ENCODE measurements at regions not wholly inside any gene's neighbourhood (a gene's known extent, or its start where the extent isn't known, plus 50 kb on each side); places are given as distances from the start of the nearest gene placed in this dataset.

DNA sequence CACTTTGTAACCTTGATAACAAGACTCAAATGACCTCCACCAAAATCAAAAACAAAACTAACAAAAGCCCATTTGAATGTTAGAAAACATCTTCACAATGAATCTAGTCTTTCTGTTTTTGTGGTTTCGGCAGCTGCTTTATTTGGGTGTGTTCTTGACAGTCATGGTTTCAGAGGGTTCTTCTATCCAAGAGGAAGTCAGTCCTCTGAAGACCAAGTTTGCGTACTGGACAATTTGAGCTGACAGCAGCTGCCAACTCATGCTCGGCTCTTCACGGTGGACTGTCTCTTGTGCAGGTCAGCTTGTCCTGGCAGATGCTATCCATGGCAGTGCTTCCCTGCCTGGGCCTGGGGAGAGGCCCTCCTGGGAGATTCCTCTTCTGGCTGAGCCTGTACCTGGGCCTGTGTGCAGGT is 91.0 kb downstream of the TMEM17 start:
- ChIA-PET CTCF (interaction anchor here (1.6 kb wide), 1 partner anchor 421 kb away, joined by 5 read pairs; no protein-coding TSS in a partner anchor), POLR2A (no interaction called here)
- peaks cover 3% of the 10 kb centered on the region for H3K27me3 ChIP-seq (ENCODE audit: control insufficient read depth, insufficient read depth, low read length)
- no peaks in the 10 kb centered on the region for H3K9me3 ChIP-seq (ENCODE audit: control insufficient read depth, insufficient read depth, low read length)
- TF ChIP-seq CTCF (IDR thresholded peaks at IDR 0.05; ENCODE audit: low read depth, low read length) = no peak
- no peak for DNase-seq (ENCODE audit: low read depth, low spot score)
- H3K27ac ChIP-seq (ENCODE audit: low read depth, low read length) = no peak overlapping the region
- H3K4me3 ChIP-seq (ENCODE audit: low read depth, low read length) = no peak overlapping the region

DNA sequence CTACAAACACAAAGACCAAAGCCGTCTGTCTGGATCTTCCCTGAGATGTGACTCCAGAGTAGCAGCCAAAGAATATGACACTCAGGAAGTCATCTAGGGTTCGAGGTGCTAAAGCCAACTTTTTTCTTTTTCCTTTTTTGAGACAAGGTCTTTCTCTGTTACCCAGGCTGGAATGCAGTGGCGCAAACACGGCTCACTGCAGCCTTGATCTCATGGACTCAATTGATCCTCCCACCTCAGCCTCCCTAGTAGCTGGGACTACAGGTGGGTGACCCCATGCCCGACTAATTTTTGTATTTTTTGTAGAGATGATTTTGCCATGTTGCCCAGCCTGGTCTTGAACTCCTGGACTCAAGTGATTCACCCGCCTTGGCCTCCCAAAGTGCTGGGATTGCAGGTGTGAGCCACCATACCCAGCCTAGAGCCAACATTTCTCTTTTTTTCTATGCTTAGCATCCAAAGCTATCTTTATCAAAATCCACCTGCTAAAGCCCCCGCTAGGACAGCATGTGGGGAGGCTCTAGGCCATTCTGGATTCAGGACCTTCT is 92.8 kb downstream of the TMEM17 start:
- DNase-seq (ENCODE audit: low read depth, low spot score) = no peak
- Histone ChIP-seq H3K27ac (ENCODE audit: low read depth, low read length) (no peak overlapping the region), H3K27me3 (ENCODE audit: control insufficient read depth, insufficient read depth, low read length) (peaks cover 6% of the 10 kb centered on the region), H3K4me3 (ENCODE audit: low read depth, low read length) (no peak overlapping the region), H3K9me3 (ENCODE audit: control insufficient read depth, insufficient read depth, low read length) (no peaks in the 10 kb centered on the region)
- ChIA-PET POLR2A (interaction anchor here (0.5 to 0.7 kb wide), 2 partner anchors 477 to 712 kb away, joined by 3 read pairs; no protein-coding TSS in a partner anchor), CTCF (interaction anchor here (0.6 to 4.3 kb wide), 14 partner anchors 10 to 499 kb away, joined by 3 to 32 read pairs (median 4); no protein-coding TSS in a partner anchor)
- no peak for TF ChIP-seq CTCF (IDR thresholded peaks at IDR 0.05; ENCODE audit: low read depth, low read length)

- TF ChIP-seq CTCF (IDR thresholded peaks at IDR 0.05; ENCODE audit: low read depth, low read length) = no peak
- no peaks in the 10 kb centered on the region for H3K9me3 ChIP-seq (ENCODE audit: control insufficient read depth, insufficient read depth, low read length)
- ChIA-PET CTCF (interaction anchor here (0.6 to 4.3 kb wide), 12 partner anchors 9 to 496 kb away, joined by 3 to 32 read pairs (median 4); no protein-coding TSS in a partner anchor), POLR2A (no interaction called here)
- peaks cover 9% of the 10 kb centered on the region for H3K27me3 ChIP-seq (ENCODE audit: control insufficient read depth, insufficient read depth, low read length)
- DNase-seq (ENCODE audit: low read depth, low spot score) = no peak
- H3K4me3 ChIP-seq (ENCODE audit: low read depth, low read length) = no peak overlapping the region
- H3K27ac ChIP-seq (ENCODE audit: low read depth, low read length) = no peak overlapping the region
Measured at GRCh38 chr2:62412347-62412742, 93.7 kb downstream of the TMEM17 start.

GRCh38 chr2:62410926-62411456 is 95.0 kb downstream of the TMEM17 start:
- H3K27ac ChIP-seq (ENCODE audit: low read depth, low read length) = no peak overlapping the region
- POLR2A ChIA-PET = no interaction called here
- DNase-seq (ENCODE audit: low read depth, low spot score) = no peak

More at GRCh38 chr2:62410926-62411456, 95.0 kb downstream of the TMEM17 start:
- H3K4me3 ChIP-seq (ENCODE audit: low read depth, low read length) = no peak overlapping the region
- no peak for TF ChIP-seq CTCF (IDR thresholded peaks at IDR 0.05; ENCODE audit: low read depth, low read length)
- CTCF ChIA-PET = interaction anchor here (0.6 to 4.3 kb wide), 9 partner anchors 8 to 495 kb away, joined by 3 to 32 read pairs (median 4); no protein-coding TSS in a partner anchor
- no peaks in the 10 kb centered on the region for H3K9me3 ChIP-seq (ENCODE audit: control insufficient read depth, insufficient read depth, low read length)
- peaks cover 10% of the 10 kb centered on the region for H3K27me3 ChIP-seq (ENCODE audit: control insufficient read depth, insufficient read depth, low read length)

All from AG04450 (cell line).